Gastrocnemius medialis (tissue), 4 donors: ENCODE measurements at regions not wholly inside any gene's neighbourhood (a gene's known extent, or its start where the extent isn't known, plus 50 kb on each side); places are given as distances from the start of the nearest gene placed in this dataset.

Experiments used
- ATAC-seq, 2 donors: fragments of 150-250 bp; one replicate each; pipeline ENCODE4 v1.9.1; 2016
- DNase-seq, 2 donors: peaks; one replicate each; pipeline ENCODE4 v3.0.0-alpha.2; 2019
- H3K27ac ChIP-seq, 4 donors: fragments of 200-600 bp; sonication (generic); 1 replicate in 1 of 4; 2 replicates in 3 of 4; pipeline ENCODE4 v1.5.1; 2016 to 2018; ENCODE audit warnings: mild to moderate bottlenecking in 2 of 4, moderate library complexity in 1 of 4
- H3K27me3 ChIP-seq, 3 donors: fragments of 200-600 bp; sonication (generic) in 2 of 3; 1 replicate in 1 of 3; 2 replicates in 2 of 3; pipeline versions ENCODE4 v1.5.1 to v1.6.0; 2016 to 2019; ENCODE audit warnings: mild to moderate bottlenecking in 1 of 3, moderate library complexity in 1 of 3
- H3K36me3 ChIP-seq, 2 donors: fragments of 200-600 bp; sonication (generic) in 1 of 2; one replicate each; pipeline ENCODE4 v1.5.1; 2017 to 2018
- H3K4me1 ChIP-seq, 2 donors: fragments of 200-600 bp; sonication (generic) in 1 of 2; one replicate each; pipeline ENCODE4 v1.5.1; 2016 to 2017; ENCODE audit warnings: mild to moderate bottlenecking in 2 of 2
- H3K4me3 ChIP-seq, 4 donors: fragments of 200-600 bp; sonication (generic) in 3 of 4; 1 replicate in 1 of 4; 2 replicates in 3 of 4; pipeline ENCODE4 v1.5.1; 2016 to 2019; ENCODE audit warnings: mild to moderate bottlenecking in 2 of 4
- H3K9me3 ChIP-seq, 3 donors: fragments of 200-600 bp; sonication (generic) in 2 of 3; 1 replicate in 1 of 3; 2 replicates in 2 of 3; pipeline ENCODE4 v1.5.1; 2016 to 2019
- POLR2A ChIP-seq, 2 donors: fragments of 450-650 bp; IDR thresholded peaks; one replicate each; pipeline ENCODE4 v1.6.1; 2017; ENCODE audit warnings: antibody characterized with exemption in 2 of 2, mild to moderate bottlenecking in 2 of 2, moderate library complexity in 2 of 2
- in situ Hi-C, 4 donors: fragments of 200-750 bp; cut with MboI; loops; one replicate each; pipeline versions ENCODE4 v1.15.0 to v1.8.0; 2017; ENCODE audit warnings: low sequenced_read_pairs in 4 of 4
- intact Hi-C: fragments of 100-400 bp; cut with DNase I; formaldehyde crosslinking; loops from one replicate; pipeline ENCODE4 v1.15.1; 2023; ENCODE audit warnings: low total_unique reads
- TF ChIP-seq, protein P1 (sequence below), 5 experiments: fragments of 450-650 bp in 3 of 5; fragments of 200-600 bp in 2 of 5; sonication (generic) in 2 of 5; IDR thresholded peaks in 4 of 5; conservative IDR thresholded peaks in 1 of 5; 1 replicate in 4 of 5; 2 replicates in 1 of 5; pipeline ENCODE4 v1.5.1; 2016 to 2019; ENCODE audit warnings: antibody characterized with exemption in 5 of 5, mild to moderate bottlenecking in 3 of 5, moderate library complexity in 3 of 5

DNA sequence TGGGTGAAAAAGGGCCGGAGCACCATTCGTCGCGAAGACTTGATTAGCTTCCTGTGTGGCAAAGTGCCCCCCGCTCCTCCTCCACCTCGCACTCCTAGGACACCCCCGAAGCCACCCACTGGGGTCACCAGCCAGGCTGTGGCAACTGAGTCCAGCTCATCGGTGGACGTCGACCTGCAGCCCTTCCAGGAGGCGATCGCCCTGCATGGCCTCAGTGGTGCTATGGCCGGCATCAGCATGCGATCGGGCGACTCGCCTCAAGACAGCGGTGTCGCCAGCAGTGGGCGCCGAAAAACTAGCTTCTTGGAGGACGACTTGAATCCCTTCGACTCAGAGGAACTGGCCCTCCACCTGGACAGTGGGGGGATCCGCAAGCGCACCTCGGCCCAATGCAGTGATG lies 126.8 kb upstream of the CXorf66 start:
- Histone ChIP-seq H3K4me3 (no peak overlapping the region), H3K36me3 (no peaks in the 10 kb centered on the region), H3K27me3 (peaks cover 0 to 30% (median 11%) of the 10 kb centered on the region in 3 donors), H3K9me3 (no peaks in the 10 kb centered on the region), H3K4me1 (no peaks in the 10 kb centered on the region), H3K27ac (no peak overlapping the region)
- no peak for ATAC-seq
- DNase-seq: no peak
- intact Hi-C loops (no loop called here), in situ Hi-C loops (no loop called here)
- TF ChIP-seq POLR2A (IDR thresholded peaks at IDR 0.05): no peak
- TF ChIP-seq, protein P1, sequence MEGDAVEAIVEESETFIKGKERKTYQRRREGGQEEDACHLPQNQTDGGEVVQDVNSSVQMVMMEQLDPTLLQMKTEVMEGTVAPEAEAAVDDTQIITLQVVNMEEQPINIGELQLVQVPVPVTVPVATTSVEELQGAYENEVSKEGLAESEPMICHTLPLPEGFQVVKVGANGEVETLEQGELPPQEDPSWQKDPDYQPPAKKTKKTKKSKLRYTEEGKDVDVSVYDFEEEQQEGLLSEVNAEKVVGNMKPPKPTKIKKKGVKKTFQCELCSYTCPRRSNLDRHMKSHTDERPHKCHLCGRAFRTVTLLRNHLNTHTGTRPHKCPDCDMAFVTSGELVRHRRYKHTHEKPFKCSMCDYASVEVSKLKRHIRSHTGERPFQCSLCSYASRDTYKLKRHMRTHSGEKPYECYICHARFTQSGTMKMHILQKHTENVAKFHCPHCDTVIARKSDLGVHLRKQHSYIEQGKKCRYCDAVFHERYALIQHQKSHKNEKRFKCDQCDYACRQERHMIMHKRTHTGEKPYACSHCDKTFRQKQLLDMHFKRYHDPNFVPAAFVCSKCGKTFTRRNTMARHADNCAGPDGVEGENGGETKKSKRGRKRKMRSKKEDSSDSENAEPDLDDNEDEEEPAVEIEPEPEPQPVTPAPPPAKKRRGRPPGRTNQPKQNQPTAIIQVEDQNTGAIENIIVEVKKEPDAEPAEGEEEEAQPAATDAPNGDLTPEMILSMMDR (IDR thresholded peaks at IDR 0.05 in 4 of 5, conservative IDR thresholded peaks at IDR 0.05 in 1 of 5): no peak

DNA sequence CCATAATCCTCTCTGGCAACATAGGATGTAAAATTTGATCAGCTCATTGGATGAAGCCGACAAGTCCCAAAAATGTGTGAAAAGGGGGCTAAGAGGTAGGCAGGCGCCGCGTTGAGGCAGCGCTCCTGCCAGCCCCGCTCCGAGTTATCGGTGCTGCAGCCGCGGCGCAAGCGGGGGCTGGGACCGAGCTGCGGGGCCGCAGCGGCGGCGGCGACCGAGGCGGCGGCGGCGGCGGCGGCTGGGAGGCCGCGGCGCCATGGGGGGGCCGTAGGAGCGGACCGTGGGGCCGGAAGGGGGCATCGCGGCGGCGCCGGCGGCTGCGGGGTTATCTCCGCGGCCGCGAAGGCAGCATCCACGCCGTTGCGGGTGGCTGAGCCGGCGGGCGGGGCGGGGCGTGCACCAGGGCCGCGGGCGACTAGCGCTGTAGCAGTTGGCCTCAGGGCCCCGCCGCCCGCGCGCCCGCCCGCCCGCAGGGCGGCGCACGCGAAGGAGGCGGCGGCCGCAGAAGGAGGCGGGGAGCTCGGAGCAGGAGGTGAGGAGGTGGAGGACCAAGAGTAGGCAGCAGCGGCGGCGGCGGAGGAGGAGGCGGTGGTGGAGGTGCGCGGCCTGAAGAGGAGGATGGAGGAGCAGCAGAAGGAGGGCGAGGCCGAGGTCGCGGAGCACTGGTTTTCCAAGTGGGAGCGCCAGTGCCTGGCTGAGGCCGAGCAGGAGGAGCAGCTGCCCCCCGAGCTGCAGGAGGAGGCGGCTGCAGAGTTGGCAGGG lies 126.0 kb upstream of the CXorf66 start:
- peak overlapping the region; percentile 29 to 44 (median 36) for H3K4me3 ChIP-seq
- no peaks in the 10 kb centered on the region for H3K36me3 ChIP-seq
- TF ChIP-seq, protein P1 (IDR thresholded peaks at IDR 0.05 in 4 of 5, conservative IDR thresholded peaks at IDR 0.05 in 1 of 5): no peak
- TF ChIP-seq POLR2A (IDR thresholded peaks at IDR 0.05): no peak
- in situ Hi-C loops: no loop called here
- no peak for ATAC-seq
- H3K27ac ChIP-seq: no peak overlapping the region
- intact Hi-C loops: no loop called here
- DNase-seq: no peak
- H3K27me3 ChIP-seq: peaks cover 0 to 27% (median 11%) of the 10 kb centered on the region in 3 donors
- no peaks in the 10 kb centered on the region for H3K4me1 ChIP-seq
- H3K9me3 ChIP-seq: no peaks in the 10 kb centered on the region

DNA sequence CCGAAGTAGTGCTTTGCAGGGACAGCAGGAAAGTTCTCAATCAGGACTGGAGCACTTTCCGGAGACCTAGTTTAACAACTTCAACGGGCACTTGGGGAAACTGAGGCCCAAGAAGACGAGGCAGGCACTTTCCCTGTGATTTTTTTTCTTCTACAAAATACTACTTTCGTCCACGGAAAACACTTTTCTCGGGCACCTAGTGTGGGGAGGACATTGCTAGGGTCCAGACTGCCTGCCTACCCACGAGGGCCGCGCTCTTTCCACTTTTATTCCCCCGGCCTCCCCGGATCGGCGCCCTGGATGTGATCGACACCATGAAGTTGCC lies 125.4 kb upstream of the CXorf66 start:
- Histone ChIP-seq H3K27ac (no peak overlapping the region), H3K4me3 (peak overlapping the region in 3 of 4 donors; percentile 21 to 44 (median 38)), H3K9me3 (no peaks in the 10 kb centered on the region), H3K36me3 (no peaks in the 10 kb centered on the region), H3K4me1 (no peaks in the 10 kb centered on the region), H3K27me3 (peaks cover 0 to 27% (median 11%) of the 10 kb centered on the region in 3 donors)
- ATAC-seq: no peak
- in situ Hi-C loops (no loop called here), intact Hi-C loops (no loop called here)
- no peak for DNase-seq
- TF ChIP-seq POLR2A (IDR thresholded peaks at IDR 0.05): no peak
- TF ChIP-seq, protein P1 (IDR thresholded peaks at IDR 0.05 in 4 of 5, conservative IDR thresholded peaks at IDR 0.05 in 1 of 5): no peak

DNA sequence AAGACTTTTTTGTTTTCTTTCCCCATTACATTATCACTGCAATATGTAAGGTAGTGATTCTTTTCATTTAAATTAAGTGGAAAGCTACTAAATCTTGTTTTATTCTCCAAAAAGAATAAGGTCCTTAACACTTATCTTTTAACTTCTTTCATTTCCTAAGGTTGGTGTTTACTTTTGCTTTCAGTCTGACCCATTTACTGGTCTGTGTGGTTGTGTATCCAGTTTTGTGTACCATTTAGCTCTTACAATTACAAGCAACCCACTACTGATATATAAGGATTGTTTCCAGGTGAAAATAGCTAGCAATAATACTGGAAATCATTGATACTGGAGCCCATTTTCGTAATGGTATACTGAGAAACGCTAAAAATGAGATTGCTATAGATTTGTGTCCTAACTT lies 123.1 kb upstream of the CXorf66 start:
- no peak overlapping the region for H3K4me3 ChIP-seq
- H3K27ac ChIP-seq: no peak overlapping the region
- no peak for DNase-seq
- no peaks in the 10 kb centered on the region for H3K4me1 ChIP-seq
- no peaks in the 10 kb centered on the region for H3K36me3 ChIP-seq
- no peak for ATAC-seq
- no peaks in the 10 kb centered on the region for H3K9me3 ChIP-seq
- TF ChIP-seq, protein P1 (IDR thresholded peaks at IDR 0.05 in 4 of 5, conservative IDR thresholded peaks at IDR 0.05 in 1 of 5): no peak
- TF ChIP-seq POLR2A (IDR thresholded peaks at IDR 0.05): no peak
- peaks cover 0 to 19% (median 11%) of the 10 kb centered on the region in 3 donors for H3K27me3 ChIP-seq
- in situ Hi-C loops: no loop called here
- intact Hi-C loops: no loop called here

DNA sequence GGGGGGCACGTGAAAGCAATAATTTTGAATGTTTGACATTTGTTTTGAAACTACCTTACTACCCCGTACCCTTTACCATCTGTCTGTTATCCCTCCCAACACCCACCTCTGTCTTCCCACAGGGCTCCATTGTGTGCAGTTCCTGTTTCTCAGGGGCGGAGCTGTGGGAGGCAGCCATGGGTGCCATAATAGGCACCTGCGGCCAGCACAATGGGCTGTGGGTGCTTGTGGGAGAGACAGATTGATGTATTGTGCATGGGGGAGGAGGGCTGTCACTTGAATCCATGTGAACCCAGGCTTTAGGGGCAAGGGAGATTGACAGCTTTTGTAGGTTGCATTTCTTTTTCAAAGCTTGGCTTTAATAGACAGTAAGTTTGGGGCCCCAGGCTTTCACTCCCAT lies 122.6 kb upstream of the CXorf66 start:
- TF ChIP-seq, protein P1 (IDR thresholded peaks at IDR 0.05 in 4 of 5, conservative IDR thresholded peaks at IDR 0.05 in 1 of 5): no peak
- TF ChIP-seq POLR2A (IDR thresholded peaks at IDR 0.05): no peak
- Histone ChIP-seq H3K27ac (no peak overlapping the region), H3K9me3 (no peaks in the 10 kb centered on the region), H3K27me3 (peaks cover 0 to 18% (median 11%) of the 10 kb centered on the region in 3 donors), H3K4me3 (no peak overlapping the region), H3K36me3 (no peaks in the 10 kb centered on the region), H3K4me1 (no peaks in the 10 kb centered on the region)
- ATAC-seq (no peak), DNase-seq (no peak)
- in situ Hi-C loops (no loop called here), intact Hi-C loops (no loop called here)
